ENCODE measurements at regions not wholly inside any gene's neighbourhood (a gene's known extent, or its start where the extent isn't known, plus 50 kb on each side); places are given as distances from the start of the nearest gene placed in this dataset.

GRCh38 chr15:69628256-69629093 is 175.9 kb downstream of the RPLP1 start:
- DNase-seq (ENCODE audit: low read depth), result no peak

- no peak for DNase-seq (ENCODE audit: low read depth)
These were observed 177.1 kb downstream of the RPLP1 start for GRCh38 chr15:69629631-69630161.

GRCh38 chr15:69631005-69631404 is 178.4 kb downstream of the RPLP1 start:
- no peak for DNase-seq (ENCODE audit: low read depth)

- no peak for DNase-seq (ENCODE audit: low read depth)
These were observed 179.4 kb downstream of the RPLP1 start for GRCh38 chr15:69631978-69632377.

GRCh38 chr15:69634860-69635259 is 182.2 kb downstream of the RPLP1 start:
- no peak for DNase-seq (ENCODE audit: low read depth)

- DNase-seq (ENCODE audit: low read depth), result no peak
These were observed 183.7 kb downstream of the RPLP1 start for GRCh38 chr15:69636169-69636915.

- DNase-seq (ENCODE audit: low read depth), result no peak
These were observed 185.2 kb downstream of the RPLP1 start for GRCh38 chr15:69637818-69638217.

GRCh38 chr15:69643476-69643875 is 190.9 kb downstream of the RPLP1 start:
- no peak for DNase-seq (ENCODE audit: low read depth)

GRCh38 chr15:69643971-69644370 is 191.4 kb downstream of the RPLP1 start:
- no peak for DNase-seq (ENCODE audit: low read depth)

GRCh38 chr15:69644876-69645275 is 192.3 kb downstream of the RPLP1 start:
- DNase-seq (ENCODE audit: low read depth), result no peak

GRCh38 chr15:69647142-69647513 is 194.5 kb downstream of the RPLP1 start:
- DNase-seq (ENCODE audit: low read depth), result no peak

GRCh38 chr15:69648212-69648611 is 195.6 kb downstream of the RPLP1 start:
- DNase-seq (ENCODE audit: low read depth), result no peak

GRCh38 chr15:69648775-69649735 is 196.4 kb downstream of the RPLP1 start:
- DNase-seq (ENCODE audit: low read depth), result no peak

- DNase-seq (ENCODE audit: low read depth), result no peak
These were observed 199.7 kb downstream of the RPLP1 start for GRCh38 chr15:69652293-69652692.

- DNase-seq (ENCODE audit: low read depth), result no peak
These were observed 200.2 kb downstream of the RPLP1 start for GRCh38 chr15:69652751-69653305.

- DNase-seq (ENCODE audit: low read depth), result no peak
These were observed 200.7 kb downstream of the RPLP1 start for GRCh38 chr15:69653306-69653705.

GRCh38 chr15:69653846-69654245 is 201.2 kb downstream of the RPLP1 start:
- no peak for DNase-seq (ENCODE audit: low read depth)

GRCh38 chr15:69656271-69657030 is 203.8 kb downstream of the RPLP1 start:
- DNase-seq (ENCODE audit: low read depth), result no peak

- no peak for DNase-seq (ENCODE audit: low read depth)
These were observed 205.0 kb downstream of the RPLP1 start for GRCh38 chr15:69657626-69658025.

GRCh38 chr15:69658411-69658945 is 205.9 kb downstream of the RPLP1 start:
- no peak for DNase-seq (ENCODE audit: low read depth)
